CD4-positive, alpha-beta T cell treated with Interferon alpha-2 for 1 hour (primary cell): ENCODE measurements at regions not wholly inside any gene's neighbourhood (a gene's known extent, or its start where the extent isn't known, plus 50 kb on each side); places are given as distances from the start of the nearest gene placed in this dataset.

Experiments
- DNase-seq, 2 donors: peaks; one replicate each; pipeline ENCODE4 v3.0.0-alpha.2; 2020 to 2022

- DNase-seq, result no peak
These were observed 1045.8 kb downstream of the CNTNAP5 start for GRCh38 chr2:125070726-125071505.

- no peak for DNase-seq
These were observed 1048.4 kb downstream of the CNTNAP5 start for GRCh38 chr2:125073440-125073839.

- no peak for DNase-seq
These were observed 1060.8 kb downstream of the CNTNAP5 start for GRCh38 chr2:125085904-125086303.

- DNase-seq, result no peak
These were observed 1061.5 kb downstream of the CNTNAP5 start for GRCh38 chr2:125086313-125087184.

- DNase-seq, result no peak
These were observed 1067.4 kb downstream of the CNTNAP5 start for GRCh38 chr2:125092276-125093009.

- no peak for DNase-seq
These were observed 1070.7 kb downstream of the CNTNAP5 start for GRCh38 chr2:125095826-125096225.

GRCh38 chr2:125106710-125107109 lies 1081.6 kb downstream of the CNTNAP5 start:
- no peak for DNase-seq

- DNase-seq, result no peak
These were observed 1082.4 kb downstream of the CNTNAP5 start for GRCh38 chr2:125107446-125107845.

- DNase-seq, result no peak
These were observed 1083.2 kb downstream of the CNTNAP5 start for GRCh38 chr2:125108251-125108650.

GRCh38 chr2:125125902-125126301 lies 1100.8 kb downstream of the CNTNAP5 start:
- DNase-seq, result no peak

- DNase-seq, result no peak
These were observed 1135.9 kb downstream of the CNTNAP5 start for GRCh38 chr2:125160947-125161346.

- no peak for DNase-seq
These were observed 1142.1 kb downstream of the CNTNAP5 start for GRCh38 chr2:125167152-125167551.

GRCh38 chr2:125167820-125168219 lies 1142.7 kb downstream of the CNTNAP5 start:
- DNase-seq, result no peak

- DNase-seq, result no peak
These were observed 1143.4 kb downstream of the CNTNAP5 start for GRCh38 chr2:125168442-125168841.

GRCh38 chr2:125169022-125169763 lies 1144.1 kb downstream of the CNTNAP5 start:
- DNase-seq, result no peak

- no peak for DNase-seq
These were observed 1144.7 kb downstream of the CNTNAP5 start for GRCh38 chr2:125169764-125170146.

- DNase-seq, result no peak
These were observed 1147.1 kb downstream of the CNTNAP5 start for GRCh38 chr2:125172181-125172580.

GRCh38 chr2:125175415-125175814 lies 1150.3 kb downstream of the CNTNAP5 start:
- no peak for DNase-seq

GRCh38 chr2:125185691-125186270 lies 1160.7 kb downstream of the CNTNAP5 start:
- DNase-seq, result no peak

- no peak for DNase-seq
These were observed 1182.3 kb downstream of the CNTNAP5 start for GRCh38 chr2:125207431-125207830.

GRCh38 chr2:125216321-125216720 lies 1191.2 kb downstream of the CNTNAP5 start:
- DNase-seq, result no peak

GRCh38 chr2:125224188-125224587 lies 1199.1 kb downstream of the CNTNAP5 start:
- no peak for DNase-seq
